Mammary epithelial cell (primary cell): ENCODE measurements at regions not wholly inside any gene's neighbourhood (a gene's known extent, or its start where the extent isn't known, plus 50 kb on each side); places are given as distances from the start of the nearest gene placed in this dataset.

Experiments
- EZH2 ChIP-seq: IDR thresholded peaks from 2 replicates; pipeline ENCODE4 v1.6.1; 2012; ENCODE audit warnings: low read length, inconsistent platforms, borderline replicate concordance
- TF ChIP-seq, protein P1 (sequence below), 2 donors: IDR thresholded peaks in 1 of 2; conservative IDR thresholded peaks in 1 of 2; 2 replicates each; pipeline ENCODE4 v1.5.1; 2011 to 2012; ENCODE audit warnings: inconsistent platforms in 2 of 2, low read length in 2 of 2, mild to moderate bottlenecking in 2 of 2, control low read depth in 1 of 2, low read depth in 1 of 2; ENCODE audit not compliant: insufficient read depth in 1 of 2; ENCODE audit errors: extremely low read depth in 1 of 2

DNA sequence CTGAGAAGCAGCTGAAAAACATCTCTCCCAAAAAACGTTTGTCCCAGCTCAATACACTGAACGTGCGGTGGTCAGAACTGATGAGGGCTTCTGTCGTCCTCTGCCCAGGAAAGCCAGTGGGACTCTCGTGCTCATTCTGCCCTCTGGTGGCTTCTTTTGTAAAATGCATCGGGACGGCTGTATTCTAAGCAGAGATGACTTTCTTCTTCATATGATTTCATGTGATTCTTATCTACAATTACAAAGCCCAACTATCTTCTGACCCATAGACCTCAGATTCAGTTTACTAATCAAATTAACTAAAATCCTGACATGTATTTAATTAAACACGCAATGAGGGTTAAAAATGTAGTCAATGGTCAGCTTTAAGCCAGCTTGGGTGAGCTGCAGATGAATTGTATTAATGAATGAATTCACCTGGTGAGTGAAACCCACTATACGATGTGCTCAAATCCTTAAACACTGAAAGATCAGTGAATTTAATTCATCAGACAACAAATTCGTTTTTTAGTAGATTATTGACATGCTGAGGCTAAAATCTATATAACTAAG is 117.6 kb upstream of the FAM204A start:
- no peak for TF ChIP-seq EZH2
- TF ChIP-seq, protein P1, sequence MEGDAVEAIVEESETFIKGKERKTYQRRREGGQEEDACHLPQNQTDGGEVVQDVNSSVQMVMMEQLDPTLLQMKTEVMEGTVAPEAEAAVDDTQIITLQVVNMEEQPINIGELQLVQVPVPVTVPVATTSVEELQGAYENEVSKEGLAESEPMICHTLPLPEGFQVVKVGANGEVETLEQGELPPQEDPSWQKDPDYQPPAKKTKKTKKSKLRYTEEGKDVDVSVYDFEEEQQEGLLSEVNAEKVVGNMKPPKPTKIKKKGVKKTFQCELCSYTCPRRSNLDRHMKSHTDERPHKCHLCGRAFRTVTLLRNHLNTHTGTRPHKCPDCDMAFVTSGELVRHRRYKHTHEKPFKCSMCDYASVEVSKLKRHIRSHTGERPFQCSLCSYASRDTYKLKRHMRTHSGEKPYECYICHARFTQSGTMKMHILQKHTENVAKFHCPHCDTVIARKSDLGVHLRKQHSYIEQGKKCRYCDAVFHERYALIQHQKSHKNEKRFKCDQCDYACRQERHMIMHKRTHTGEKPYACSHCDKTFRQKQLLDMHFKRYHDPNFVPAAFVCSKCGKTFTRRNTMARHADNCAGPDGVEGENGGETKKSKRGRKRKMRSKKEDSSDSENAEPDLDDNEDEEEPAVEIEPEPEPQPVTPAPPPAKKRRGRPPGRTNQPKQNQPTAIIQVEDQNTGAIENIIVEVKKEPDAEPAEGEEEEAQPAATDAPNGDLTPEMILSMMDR (conservative IDR thresholded peaks at IDR 0.05 in 1 of 2, IDR thresholded peaks at IDR 0.05 in 1 of 2; ENCODE audit: extremely low read depth in 1 of 2, insufficient read depth in 1 of 2, low read depth in 1 of 2, low read length in 2 of 2): peak; percentile 67 to 84
